Cardiac muscle cell (in vitro differentiated cells and primary cell): ENCODE measurements at regions not wholly inside any gene's neighbourhood (a gene's known extent, or its start where the extent isn't known, plus 50 kb on each side); places are given as distances from the start of the nearest gene placed in this dataset.

ENCODE experiments used
- DNase-seq, 2 donors: peaks; one replicate each; pipeline versions ENCODE4 v3.0.0 to v3.0.0-alpha.2; 2010 to 2017; ENCODE audit warnings: low read depth in 1 of 2, low spot score in 1 of 2
- H3K27ac ChIP-seq: fragments of 200-600 bp; sonication (generic); 2 replicates; pipeline ENCODE4 v1.5.1; 2016
- H3K27me3 ChIP-seq: fragments of 200-600 bp; sonication (generic); 2 replicates; pipeline ENCODE4 v1.6.0; 2016; ENCODE audit warnings: control low read depth
- H3K36me3 ChIP-seq: fragments of 200-600 bp; sonication (generic); 2 replicates; pipeline ENCODE4 v1.5.1; 2016; ENCODE audit warnings: control low read depth
- H3K4me1 ChIP-seq: fragments of 200-600 bp; sonication (generic); 2 replicates; pipeline ENCODE4 v1.8.1; 2017; ENCODE audit warnings: low read depth, mild to moderate bottlenecking, mixed run types
- H3K4me3 ChIP-seq: fragments of 200-600 bp; sonication (generic); 2 replicates; pipeline ENCODE4 v1.5.1; 2016; ENCODE audit warnings: mild to moderate bottlenecking
- H3K9me3 ChIP-seq: fragments of 200-600 bp; sonication (generic); 2 replicates; pipeline ENCODE4 v1.5.1; 2017; ENCODE audit warnings: low read depth, mild to moderate bottlenecking, control low read depth
- TF ChIP-seq, protein P1 (sequence below): IDR thresholded peaks from 2 replicates; pipeline ENCODE4 v1.5.1; 2012; ENCODE audit warnings: low read depth, mild to moderate bottlenecking, low read length

DNA sequence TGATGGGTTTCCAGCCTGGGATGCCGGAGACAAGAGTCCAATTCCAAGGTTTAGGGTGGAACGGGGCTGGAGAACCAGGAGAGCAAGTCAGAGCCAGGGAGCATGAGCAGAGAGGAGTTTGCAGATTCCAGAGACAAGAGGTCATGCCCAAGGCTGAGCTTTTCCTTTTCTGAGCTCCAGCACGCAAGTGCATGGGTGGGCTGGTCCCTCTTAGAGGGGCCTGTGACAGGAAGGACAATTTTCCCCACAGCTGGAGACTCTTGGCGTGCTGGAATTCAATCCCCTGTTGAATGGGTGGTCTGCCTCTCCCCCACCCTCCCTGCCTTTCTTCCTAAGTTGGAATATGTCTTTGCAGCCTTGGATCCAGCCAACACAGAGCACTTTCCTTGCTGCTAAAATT is 431.9 kb downstream of the BCL11B start:
- no peak overlapping the region for H3K27ac ChIP-seq
- DNase-seq = no peak
- H3K4me1 ChIP-seq = no peaks in the 10 kb centered on the region
- TF ChIP-seq, protein P1, sequence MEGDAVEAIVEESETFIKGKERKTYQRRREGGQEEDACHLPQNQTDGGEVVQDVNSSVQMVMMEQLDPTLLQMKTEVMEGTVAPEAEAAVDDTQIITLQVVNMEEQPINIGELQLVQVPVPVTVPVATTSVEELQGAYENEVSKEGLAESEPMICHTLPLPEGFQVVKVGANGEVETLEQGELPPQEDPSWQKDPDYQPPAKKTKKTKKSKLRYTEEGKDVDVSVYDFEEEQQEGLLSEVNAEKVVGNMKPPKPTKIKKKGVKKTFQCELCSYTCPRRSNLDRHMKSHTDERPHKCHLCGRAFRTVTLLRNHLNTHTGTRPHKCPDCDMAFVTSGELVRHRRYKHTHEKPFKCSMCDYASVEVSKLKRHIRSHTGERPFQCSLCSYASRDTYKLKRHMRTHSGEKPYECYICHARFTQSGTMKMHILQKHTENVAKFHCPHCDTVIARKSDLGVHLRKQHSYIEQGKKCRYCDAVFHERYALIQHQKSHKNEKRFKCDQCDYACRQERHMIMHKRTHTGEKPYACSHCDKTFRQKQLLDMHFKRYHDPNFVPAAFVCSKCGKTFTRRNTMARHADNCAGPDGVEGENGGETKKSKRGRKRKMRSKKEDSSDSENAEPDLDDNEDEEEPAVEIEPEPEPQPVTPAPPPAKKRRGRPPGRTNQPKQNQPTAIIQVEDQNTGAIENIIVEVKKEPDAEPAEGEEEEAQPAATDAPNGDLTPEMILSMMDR = no peak
- no peaks in the 10 kb centered on the region for H3K36me3 ChIP-seq
- no peaks in the 10 kb centered on the region for H3K9me3 ChIP-seq
- no peak overlapping the region for H3K4me3 ChIP-seq
- H3K27me3 ChIP-seq = no peaks in the 10 kb centered on the region

DNA sequence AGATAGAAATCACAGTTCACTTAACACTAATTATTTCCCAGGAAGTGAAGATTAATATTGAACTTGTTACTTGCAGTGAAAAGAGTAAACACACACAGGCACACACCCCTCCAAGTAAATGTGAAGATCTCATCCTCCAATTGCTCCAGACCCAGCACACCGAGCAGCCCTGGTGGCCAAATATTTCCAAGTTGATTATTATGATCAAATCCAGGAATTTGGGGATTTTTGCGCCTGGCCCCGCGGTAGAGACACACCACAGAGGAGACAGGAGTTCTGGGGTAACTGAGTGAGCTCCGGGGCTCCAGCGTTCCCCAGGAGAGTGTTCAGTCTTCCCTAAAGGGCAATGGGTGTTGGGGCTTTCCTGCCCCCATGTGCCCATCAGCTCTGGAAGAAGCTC is 431.5 kb downstream of the BCL11B start:
- H3K36me3 ChIP-seq = no peaks in the 10 kb centered on the region
- no peak for DNase-seq
- no peaks in the 10 kb centered on the region for H3K4me1 ChIP-seq
- H3K27me3 ChIP-seq = no peaks in the 10 kb centered on the region
- no peak overlapping the region for H3K27ac ChIP-seq
- H3K4me3 ChIP-seq = no peak overlapping the region
- no peaks in the 10 kb centered on the region for H3K9me3 ChIP-seq
- TF ChIP-seq, protein P1 = no peak

DNA sequence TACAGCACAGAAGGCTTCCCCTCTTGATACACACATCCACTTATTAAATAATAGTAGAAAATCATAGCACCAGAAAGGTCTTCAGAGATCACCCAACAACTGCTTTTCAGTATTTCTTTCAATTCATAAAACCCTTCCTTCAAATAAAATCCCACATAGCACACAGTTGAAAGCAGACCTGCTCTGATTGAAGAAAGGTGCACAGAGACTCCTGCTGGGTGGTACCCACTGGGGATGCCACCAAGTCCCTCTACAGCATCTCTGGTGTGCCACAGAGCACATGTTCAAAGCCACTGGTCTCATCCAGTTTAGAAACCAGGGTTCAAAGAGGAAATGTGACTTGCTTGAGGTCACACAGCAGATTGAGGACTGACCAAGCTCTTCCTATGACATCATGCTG is 427.5 kb downstream of the BCL11B start:
- no peak overlapping the region for H3K27ac ChIP-seq
- no peaks in the 10 kb centered on the region for H3K4me1 ChIP-seq
- H3K9me3 ChIP-seq = no peaks in the 10 kb centered on the region
- no peaks in the 10 kb centered on the region for H3K36me3 ChIP-seq
- TF ChIP-seq, protein P1 = no peak
- no peaks in the 10 kb centered on the region for H3K27me3 ChIP-seq
- H3K4me3 ChIP-seq = no peak overlapping the region
- no peak for DNase-seq

DNA sequence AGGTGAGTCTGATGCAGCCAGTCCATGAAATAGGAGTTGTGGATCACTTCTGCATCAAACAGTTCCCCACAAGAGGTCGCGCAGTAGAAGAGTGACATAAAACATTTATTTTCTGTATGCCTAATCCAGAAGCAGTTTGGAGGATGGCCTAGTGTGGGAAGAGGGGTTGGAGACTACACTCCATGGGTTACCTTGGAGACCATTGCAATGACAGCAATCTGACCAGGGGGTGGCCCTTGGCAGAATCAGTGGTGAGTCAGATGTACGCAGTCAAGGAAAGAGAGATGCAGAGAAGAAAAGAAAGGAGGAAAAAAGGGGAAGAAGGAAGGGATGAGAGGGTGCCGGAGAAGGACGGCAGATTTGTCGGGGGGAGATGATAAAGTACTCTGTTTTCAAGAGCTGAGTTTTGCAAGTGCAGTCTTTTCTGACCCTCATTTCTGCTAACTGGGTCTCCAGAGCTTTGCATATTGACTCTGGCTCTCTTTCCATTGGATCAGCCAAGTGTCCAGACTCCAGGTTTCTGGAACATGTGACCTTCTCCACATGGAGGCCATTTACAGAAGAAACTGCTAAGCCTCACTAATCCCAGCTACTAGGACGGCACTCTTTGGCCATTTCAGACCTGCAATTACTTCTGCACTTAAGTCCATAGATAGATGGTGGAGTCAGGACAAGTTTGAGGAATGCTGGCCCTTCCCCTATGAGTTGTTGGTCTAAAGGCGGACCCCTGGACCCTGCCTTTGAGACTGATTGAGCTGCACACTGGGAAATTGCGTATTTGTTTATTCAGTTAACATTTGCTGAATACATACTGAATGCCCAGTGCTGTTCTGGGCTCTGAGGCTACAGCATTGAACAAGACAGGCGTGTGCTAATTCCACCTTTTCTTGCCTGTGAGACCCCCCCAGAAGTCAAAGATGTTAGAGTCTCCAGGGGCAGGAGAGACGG is 424.2 kb downstream of the BCL11B start:
- Histone ChIP-seq H3K36me3 (no peaks in the 10 kb centered on the region), H3K9me3 (no peaks in the 10 kb centered on the region), H3K27ac (no peak overlapping the region), H3K27me3 (no peaks in the 10 kb centered on the region), H3K4me1 (no peaks in the 10 kb centered on the region), H3K4me3 (no peak overlapping the region)
- TF ChIP-seq, protein P1 = no peak
- no peak for DNase-seq

DNA sequence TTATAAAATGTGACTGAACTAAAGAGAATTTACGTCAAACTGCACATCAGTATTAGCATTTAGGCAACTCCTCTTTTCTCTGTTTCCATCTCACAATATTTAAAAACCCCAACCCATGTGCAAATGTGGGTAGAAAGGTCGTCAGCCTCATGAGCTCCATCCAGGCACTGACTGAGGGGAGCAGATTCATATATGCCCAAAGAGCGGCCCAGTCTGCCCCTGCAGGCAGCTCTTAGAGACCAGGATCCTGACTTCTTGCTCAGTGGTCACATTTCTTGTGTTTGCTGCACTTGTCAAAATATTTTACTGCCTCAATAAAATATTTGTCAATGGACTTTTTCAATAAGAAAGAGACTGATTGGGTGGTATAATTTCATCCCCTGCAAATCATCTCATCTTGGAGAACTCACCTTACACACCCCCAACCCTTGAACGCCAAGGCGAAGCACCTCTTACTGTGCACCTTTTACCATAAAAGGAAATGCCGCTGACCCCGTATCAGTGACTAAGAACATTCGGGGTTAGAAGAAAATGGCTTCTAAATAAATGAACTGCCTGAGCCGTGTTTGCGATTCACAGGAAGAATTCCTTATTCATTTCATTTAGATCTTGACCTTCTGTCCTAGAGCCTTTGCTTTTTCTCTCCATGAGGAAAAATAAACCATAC is 418.8 kb downstream of the BCL11B start:
- TF ChIP-seq, protein P1 = no peak
- no peak overlapping the region for H3K27ac ChIP-seq

More for the DNA sequence above, 418.8 kb downstream of the BCL11B start:
- no peak for DNase-seq
- Histone ChIP-seq H3K9me3 (no peaks in the 10 kb centered on the region), H3K36me3 (no peaks in the 10 kb centered on the region), H3K4me1 (no peaks in the 10 kb centered on the region), H3K27me3 (no peaks in the 10 kb centered on the region), H3K4me3 (no peak overlapping the region)
